Gastroesophageal sphincter (tissue), 3 donors: ENCODE measurements at regions not wholly inside any gene's neighbourhood (a gene's known extent, or its start where the extent isn't known, plus 50 kb on each side); places are given as distances from the start of the nearest gene placed in this dataset.

Experiments used
- POLR2A ChIP-seq, 2 donors: fragments of 450-650 bp; IDR thresholded peaks; one replicate each; pipeline ENCODE4 v1.6.1; 2017; ENCODE audit warnings: antibody characterized with exemption in 2 of 2, mild to moderate bottlenecking in 2 of 2, moderate library complexity in 1 of 2
- TF ChIP-seq, protein P1 (sequence below), 4 experiments: fragments of 200-600 bp in 2 of 4; fragments of 450-650 bp in 2 of 4; sonication (generic) in 1 of 4; IDR thresholded peaks; one replicate each; pipeline ENCODE4 v1.5.1; 2017 to 2019; ENCODE audit warnings: antibody characterized with exemption in 4 of 4, mild to moderate bottlenecking in 2 of 4, moderate library complexity in 2 of 4

DNA sequence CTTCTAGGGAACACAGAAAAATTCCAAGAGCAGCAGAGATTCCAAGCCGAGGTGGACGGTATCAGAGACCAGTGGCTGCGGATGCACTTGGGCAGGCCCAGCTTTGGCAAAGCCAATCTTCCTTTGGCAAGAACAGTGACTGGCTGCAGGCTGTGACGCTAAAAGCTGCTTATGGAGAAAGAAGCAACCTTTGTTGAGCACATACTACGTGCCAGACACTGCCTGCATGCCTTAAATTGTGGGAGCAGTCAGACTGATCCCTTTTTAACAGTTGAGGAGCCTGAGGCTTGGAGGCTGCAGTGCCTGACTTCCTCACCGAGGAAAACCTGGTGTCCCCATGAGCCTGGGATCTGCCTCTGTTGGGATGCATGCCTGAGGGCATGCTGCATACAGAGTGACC, 69.0 kb upstream of the AMZ2 start:
- TF ChIP-seq, protein P1, sequence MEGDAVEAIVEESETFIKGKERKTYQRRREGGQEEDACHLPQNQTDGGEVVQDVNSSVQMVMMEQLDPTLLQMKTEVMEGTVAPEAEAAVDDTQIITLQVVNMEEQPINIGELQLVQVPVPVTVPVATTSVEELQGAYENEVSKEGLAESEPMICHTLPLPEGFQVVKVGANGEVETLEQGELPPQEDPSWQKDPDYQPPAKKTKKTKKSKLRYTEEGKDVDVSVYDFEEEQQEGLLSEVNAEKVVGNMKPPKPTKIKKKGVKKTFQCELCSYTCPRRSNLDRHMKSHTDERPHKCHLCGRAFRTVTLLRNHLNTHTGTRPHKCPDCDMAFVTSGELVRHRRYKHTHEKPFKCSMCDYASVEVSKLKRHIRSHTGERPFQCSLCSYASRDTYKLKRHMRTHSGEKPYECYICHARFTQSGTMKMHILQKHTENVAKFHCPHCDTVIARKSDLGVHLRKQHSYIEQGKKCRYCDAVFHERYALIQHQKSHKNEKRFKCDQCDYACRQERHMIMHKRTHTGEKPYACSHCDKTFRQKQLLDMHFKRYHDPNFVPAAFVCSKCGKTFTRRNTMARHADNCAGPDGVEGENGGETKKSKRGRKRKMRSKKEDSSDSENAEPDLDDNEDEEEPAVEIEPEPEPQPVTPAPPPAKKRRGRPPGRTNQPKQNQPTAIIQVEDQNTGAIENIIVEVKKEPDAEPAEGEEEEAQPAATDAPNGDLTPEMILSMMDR (IDR thresholded peaks at IDR 0.05), result no peak
- no peak for TF ChIP-seq POLR2A (IDR thresholded peaks at IDR 0.05)
